Gastrocnemius medialis (tissue), 4 donors: ENCODE measurements at regions not wholly inside any gene's neighbourhood (a gene's known extent, or its start where the extent isn't known, plus 50 kb on each side); places are given as distances from the start of the nearest gene placed in this dataset.

Experiments
- ATAC-seq, 2 donors: fragments of 150-250 bp; one replicate each; pipeline ENCODE4 v1.9.1; 2016
- DNase-seq, 2 donors: peaks; one replicate each; pipeline ENCODE4 v3.0.0-alpha.2; 2019
- H3K27ac ChIP-seq, 4 donors: fragments of 200-600 bp; sonication (generic); 1 replicate in 1 of 4; 2 replicates in 3 of 4; pipeline ENCODE4 v1.5.1; 2016 to 2018; ENCODE audit warnings: mild to moderate bottlenecking in 2 of 4, moderate library complexity in 1 of 4
- H3K27me3 ChIP-seq, 3 donors: fragments of 200-600 bp; sonication (generic) in 2 of 3; 1 replicate in 1 of 3; 2 replicates in 2 of 3; pipeline versions ENCODE4 v1.5.1 to v1.6.0; 2016 to 2019; ENCODE audit warnings: mild to moderate bottlenecking in 1 of 3, moderate library complexity in 1 of 3
- H3K36me3 ChIP-seq, 2 donors: fragments of 200-600 bp; sonication (generic) in 1 of 2; one replicate each; pipeline ENCODE4 v1.5.1; 2017 to 2018
- H3K4me1 ChIP-seq, 2 donors: fragments of 200-600 bp; sonication (generic) in 1 of 2; one replicate each; pipeline ENCODE4 v1.5.1; 2016 to 2017; ENCODE audit warnings: mild to moderate bottlenecking in 2 of 2
- H3K4me3 ChIP-seq, 4 donors: fragments of 200-600 bp; sonication (generic) in 3 of 4; 1 replicate in 1 of 4; 2 replicates in 3 of 4; pipeline ENCODE4 v1.5.1; 2016 to 2019; ENCODE audit warnings: mild to moderate bottlenecking in 2 of 4
- H3K9me3 ChIP-seq, 3 donors: fragments of 200-600 bp; sonication (generic) in 2 of 3; 1 replicate in 1 of 3; 2 replicates in 2 of 3; pipeline ENCODE4 v1.5.1; 2016 to 2019
- POLR2A ChIP-seq, 2 donors: fragments of 450-650 bp; IDR thresholded peaks; one replicate each; pipeline ENCODE4 v1.6.1; 2017; ENCODE audit warnings: antibody characterized with exemption in 2 of 2, mild to moderate bottlenecking in 2 of 2, moderate library complexity in 2 of 2
- in situ Hi-C, 4 donors: fragments of 200-750 bp; cut with MboI; loops; one replicate each; pipeline versions ENCODE4 v1.15.0 to v1.8.0; 2017; ENCODE audit warnings: low sequenced_read_pairs in 4 of 4
- intact Hi-C: fragments of 100-400 bp; cut with DNase I; formaldehyde crosslinking; loops from one replicate; pipeline ENCODE4 v1.15.1; 2023; ENCODE audit warnings: low total_unique reads
- TF ChIP-seq, protein P1 (sequence below), 5 experiments: fragments of 450-650 bp in 3 of 5; fragments of 200-600 bp in 2 of 5; sonication (generic) in 2 of 5; IDR thresholded peaks in 4 of 5; conservative IDR thresholded peaks in 1 of 5; 1 replicate in 4 of 5; 2 replicates in 1 of 5; pipeline ENCODE4 v1.5.1; 2016 to 2019; ENCODE audit warnings: antibody characterized with exemption in 5 of 5, mild to moderate bottlenecking in 3 of 5, moderate library complexity in 3 of 5

DNA sequence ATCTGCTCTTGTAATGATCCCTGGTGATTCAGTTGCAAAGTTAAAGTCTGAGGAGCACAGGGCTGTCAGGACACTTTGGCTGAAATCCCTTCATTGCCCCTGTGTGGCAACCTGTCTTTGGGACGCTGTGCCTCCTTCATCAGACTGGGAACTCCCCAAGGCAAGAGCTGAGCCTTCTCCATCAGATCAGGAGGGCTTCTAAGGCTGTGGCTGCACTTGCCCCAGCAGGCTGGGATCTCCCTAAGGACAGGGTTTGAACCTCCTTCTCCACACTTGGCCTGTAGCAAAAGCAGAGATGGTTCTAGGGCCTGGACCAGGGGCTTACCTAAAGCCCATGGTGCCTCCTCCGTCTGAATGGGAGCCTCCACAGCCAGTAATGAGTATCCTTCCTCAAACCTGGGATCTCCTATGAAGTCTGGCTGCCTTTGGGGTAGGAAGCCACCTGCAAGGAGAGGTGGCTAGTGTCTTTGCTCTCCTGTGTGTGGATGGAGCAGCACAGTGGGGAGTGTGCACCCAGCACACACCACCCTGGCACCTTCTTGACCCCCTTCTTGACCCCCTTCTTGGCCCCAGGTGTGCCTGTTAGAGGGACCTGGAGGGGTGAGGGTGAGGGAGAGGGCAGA is 79.0 kb upstream of the NKD1 start:
- Histone ChIP-seq H3K27me3 (peaks cover 10 to 26% (median 26%) of the 10 kb centered on the region in 3 donors), H3K4me1 (peaks cover 0 to 3% of the 10 kb centered on the region in 2 donors), H3K27ac (no peak overlapping the region), H3K4me3 (no peak overlapping the region), H3K36me3 (no peaks in the 10 kb centered on the region), H3K9me3 (no peaks in the 10 kb centered on the region)
- intact Hi-C loops (no loop called here), in situ Hi-C loops (no loop called here)
- ATAC-seq (no peak), DNase-seq (no peak)
- TF ChIP-seq, protein P1, sequence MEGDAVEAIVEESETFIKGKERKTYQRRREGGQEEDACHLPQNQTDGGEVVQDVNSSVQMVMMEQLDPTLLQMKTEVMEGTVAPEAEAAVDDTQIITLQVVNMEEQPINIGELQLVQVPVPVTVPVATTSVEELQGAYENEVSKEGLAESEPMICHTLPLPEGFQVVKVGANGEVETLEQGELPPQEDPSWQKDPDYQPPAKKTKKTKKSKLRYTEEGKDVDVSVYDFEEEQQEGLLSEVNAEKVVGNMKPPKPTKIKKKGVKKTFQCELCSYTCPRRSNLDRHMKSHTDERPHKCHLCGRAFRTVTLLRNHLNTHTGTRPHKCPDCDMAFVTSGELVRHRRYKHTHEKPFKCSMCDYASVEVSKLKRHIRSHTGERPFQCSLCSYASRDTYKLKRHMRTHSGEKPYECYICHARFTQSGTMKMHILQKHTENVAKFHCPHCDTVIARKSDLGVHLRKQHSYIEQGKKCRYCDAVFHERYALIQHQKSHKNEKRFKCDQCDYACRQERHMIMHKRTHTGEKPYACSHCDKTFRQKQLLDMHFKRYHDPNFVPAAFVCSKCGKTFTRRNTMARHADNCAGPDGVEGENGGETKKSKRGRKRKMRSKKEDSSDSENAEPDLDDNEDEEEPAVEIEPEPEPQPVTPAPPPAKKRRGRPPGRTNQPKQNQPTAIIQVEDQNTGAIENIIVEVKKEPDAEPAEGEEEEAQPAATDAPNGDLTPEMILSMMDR (IDR thresholded peaks at IDR 0.05 in 4 of 5, conservative IDR thresholded peaks at IDR 0.05 in 1 of 5) = no peak
- no peak for TF ChIP-seq POLR2A (IDR thresholded peaks at IDR 0.05)

DNA sequence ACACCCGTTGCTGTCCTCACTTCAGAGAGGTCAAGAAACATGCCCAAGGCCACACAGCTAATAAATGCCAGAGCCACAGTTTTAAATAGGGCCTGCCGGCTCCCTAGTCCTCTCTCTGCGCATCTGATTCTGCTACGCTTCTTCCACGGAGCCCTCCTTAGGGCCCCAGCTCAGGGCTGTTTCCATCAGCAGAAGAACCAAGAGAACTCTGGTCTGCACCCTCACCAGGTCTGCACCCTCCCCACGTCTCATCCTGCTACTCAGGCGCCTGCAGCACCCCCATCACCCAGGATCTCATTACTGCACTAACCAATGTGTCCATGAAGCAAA is 79.5 kb upstream of the NKD1 start:
- Histone ChIP-seq H3K4me1 (peaks cover 0 to 3% of the 10 kb centered on the region in 2 donors), H3K27ac (no peak overlapping the region), H3K36me3 (no peaks in the 10 kb centered on the region), H3K9me3 (no peaks in the 10 kb centered on the region), H3K27me3 (peaks cover 10 to 26% (median 26%) of the 10 kb centered on the region in 3 donors), H3K4me3 (no peak overlapping the region)
- intact Hi-C loops = no loop called here
- TF ChIP-seq, protein P1 (IDR thresholded peaks at IDR 0.05 in 4 of 5, conservative IDR thresholded peaks at IDR 0.05 in 1 of 5) = no peak
- no peak for TF ChIP-seq POLR2A (IDR thresholded peaks at IDR 0.05)
- ATAC-seq (no peak), DNase-seq (no peak)
- in situ Hi-C loops = no loop called here

DNA sequence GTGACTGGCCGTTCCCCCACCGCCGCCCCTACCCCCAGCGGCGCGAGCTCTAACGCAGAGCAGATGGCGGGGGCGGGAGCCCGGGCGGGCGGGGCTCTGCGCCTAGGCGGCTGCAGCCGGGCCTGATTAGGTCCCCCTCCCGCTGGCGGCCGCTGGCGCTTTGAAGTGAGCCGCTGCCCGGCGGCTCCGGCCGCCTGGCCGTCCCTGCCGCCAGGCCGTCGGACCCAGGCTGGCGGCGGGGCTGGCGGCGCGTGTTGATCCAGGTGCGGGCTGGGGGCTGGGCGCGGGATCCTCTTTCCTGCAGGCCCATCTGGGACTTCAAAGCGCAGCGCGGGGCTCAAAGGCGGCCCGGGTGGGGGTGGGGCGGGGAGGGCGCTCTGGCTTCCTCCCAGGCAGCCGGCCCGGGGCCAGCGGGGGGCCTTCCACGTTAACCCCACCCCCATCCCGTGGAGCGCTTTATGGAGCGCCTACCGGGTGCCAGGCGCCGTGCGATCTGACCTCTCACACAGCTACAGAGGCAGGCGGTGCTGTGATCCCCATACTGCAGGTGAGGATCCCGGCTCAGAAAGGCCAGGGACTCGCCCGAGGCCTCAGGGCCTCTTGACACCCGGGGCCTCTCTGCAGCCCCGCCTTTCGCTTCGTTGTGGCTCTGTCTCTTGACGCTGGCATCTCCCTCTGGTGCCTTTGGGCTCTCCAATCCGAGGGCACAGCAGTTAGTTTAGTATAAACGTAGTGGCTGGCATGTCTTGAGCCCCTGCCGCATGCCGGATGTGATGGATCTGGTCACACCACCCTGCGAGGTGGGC is 80.0 kb upstream of the NKD1 start:
- intact Hi-C loops (no loop called here), in situ Hi-C loops (no loop called here)
- no peak overlapping the region for H3K27ac ChIP-seq
- DNase-seq (no peak), ATAC-seq (no peak)
- H3K4me3 ChIP-seq = peak overlapping the region in 3 of 4 donors; percentile 11 to 17 (median 13)
- no peaks in the 10 kb centered on the region for H3K9me3 ChIP-seq
- H3K27me3 ChIP-seq = peaks cover 10 to 29% (median 26%) of the 10 kb centered on the region in 3 donors
- peaks cover 0 to 3% of the 10 kb centered on the region in 2 donors for H3K4me1 ChIP-seq
- no peaks in the 10 kb centered on the region for H3K36me3 ChIP-seq
- TF ChIP-seq, protein P1 (IDR thresholded peaks at IDR 0.05 in 4 of 5, conservative IDR thresholded peaks at IDR 0.05 in 1 of 5) = no peak
- TF ChIP-seq POLR2A (IDR thresholded peaks at IDR 0.05) = no peak

DNA sequence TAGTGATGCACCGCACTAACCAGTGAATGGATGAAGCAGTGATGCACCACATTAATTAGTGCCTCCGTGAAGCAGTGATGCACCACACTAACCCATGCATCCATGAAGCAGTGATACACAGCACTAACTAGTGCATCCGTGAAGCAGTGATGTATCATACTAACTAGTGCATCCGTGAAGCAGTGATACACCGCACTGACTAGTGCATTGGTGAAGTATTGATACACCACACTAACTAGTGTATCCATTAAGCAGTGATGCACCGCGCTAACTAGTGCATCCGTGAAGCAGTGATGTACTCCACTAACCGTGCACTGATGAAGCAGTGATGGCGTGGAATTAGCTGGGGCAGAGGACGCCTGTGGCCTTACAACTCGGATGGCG is 80.6 kb upstream of the NKD1 start:
- Histone ChIP-seq H3K4me3 (peak overlapping the region in 2 of 4 donors; percentile 11 to 17), H3K4me1 (peaks cover 0 to 3% of the 10 kb centered on the region in 2 donors), H3K27ac (no peak overlapping the region), H3K27me3 (peaks cover 10 to 28% (median 26%) of the 10 kb centered on the region in 3 donors), H3K36me3 (no peaks in the 10 kb centered on the region), H3K9me3 (no peaks in the 10 kb centered on the region)
- intact Hi-C loops = no loop called here
- TF ChIP-seq, protein P1 (IDR thresholded peaks at IDR 0.05 in 4 of 5, conservative IDR thresholded peaks at IDR 0.05 in 1 of 5) = no peak
- TF ChIP-seq POLR2A (IDR thresholded peaks at IDR 0.05) = no peak
- ATAC-seq (no peak), DNase-seq (no peak)
- in situ Hi-C loops = no loop called here
